ENCODE measurements at regions not wholly inside any gene's neighbourhood (a gene's known extent, or its start where the extent isn't known, plus 50 kb on each side); places are given as distances from the start of the nearest gene placed in this dataset.

GRCh38 chr3:106035619-106036018, 166.8 kb upstream of the CBLB start:
- TF ChIP-seq YY1 (IDR thresholded peaks at IDR 0.05) (no peak), GABPA (IDR thresholded peaks at IDR 0.05 in 1 of 2, conservative IDR thresholded peaks at IDR 0.05 in 1 of 2) (no peak), FOXA1 (IDR thresholded peaks at IDR 0.05) (no peak), ATF3 (IDR thresholded peaks at IDR 0.05) (no peak), MAX (IDR thresholded peaks at IDR 0.05) (no peak), HNF4G (IDR thresholded peaks at IDR 0.05) (no peak), CTCF (IDR thresholded peaks at IDR 0.05; ENCODE audit: low read depth, low read length, missing input control) (no peak), HNF4A (conservative IDR thresholded peaks at IDR 0.05) (no peak), SP1 (IDR thresholded peaks at IDR 0.05) (no peak)
- 78% methylated on average over 4 of the region's 4 CpGs for WGBS
- no peaks in the 10 kb centered on the region for H3K4me1 ChIP-seq (ENCODE audit: control insufficient read depth in 4 of 4, insufficient read depth in 4 of 4, low read length in 3 of 4)
- H3K36me3 ChIP-seq (ENCODE audit: control insufficient read depth in 4 of 4, insufficient read depth in 3 of 4, low read depth in 1 of 4, low read length in 3 of 4), result no peaks in the 10 kb centered on the region
- H3K4me3 ChIP-seq (ENCODE audit: low read depth in 1 of 3, low read length in 3 of 3), result no peak overlapping the region
- no peak overlapping the region for H3K27ac ChIP-seq (ENCODE audit: low read depth in 1 of 2, low read length in 2 of 2)
- DNase-seq (ENCODE audit: low spot score), result no peak
- H3K9me3 ChIP-seq (ENCODE audit: control insufficient read depth in 4 of 4, low read length in 3 of 4), result no peaks in the 10 kb centered on the region
- H3K27me3 ChIP-seq (ENCODE audit: control insufficient read depth in 4 of 4, insufficient read depth in 4 of 4, low read length in 3 of 4), result no peaks in the 10 kb centered on the region
- no peak overlapping the region for H3K9ac ChIP-seq (ENCODE audit: low read depth in 1 of 2, low read length in 2 of 2)

- TF ChIP-seq RAD21 (IDR thresholded peaks at IDR 0.05) (no peak), FOXA1 (IDR thresholded peaks at IDR 0.05) (no peak), GABPA (IDR thresholded peaks at IDR 0.05 in 1 of 2, conservative IDR thresholded peaks at IDR 0.05 in 1 of 2) (no peak), CTCF (IDR thresholded peaks at IDR 0.05; ENCODE audit: low read depth, low read length, missing input control) (no peak)
- Histone ChIP-seq H3K4me1 (ENCODE audit: control insufficient read depth in 4 of 4, insufficient read depth in 4 of 4, low read length in 3 of 4) (no peaks in the 10 kb centered on the region), H3K36me3 (ENCODE audit: control insufficient read depth in 4 of 4, insufficient read depth in 3 of 4, low read depth in 1 of 4, low read length in 3 of 4) (no peaks in the 10 kb centered on the region), H3K9me3 (ENCODE audit: control insufficient read depth in 4 of 4, low read length in 3 of 4) (no peaks in the 10 kb centered on the region), H3K27me3 (ENCODE audit: control insufficient read depth in 4 of 4, insufficient read depth in 4 of 4, low read length in 3 of 4) (no peaks in the 10 kb centered on the region), H3K27ac (ENCODE audit: low read depth in 1 of 2, low read length in 2 of 2) (no peak overlapping the region), H3K4me3 (ENCODE audit: low read depth in 1 of 3, low read length in 3 of 3) (no peak overlapping the region), H3K9ac (ENCODE audit: low read depth in 1 of 2, low read length in 2 of 2) (no peak overlapping the region)
- WGBS, result 70% methylated on average over 1 of the region's 1 CpG
- DNase-seq (ENCODE audit: low spot score), result no peak
These were observed 167.9 kb upstream of the CBLB start for GRCh38 chr3:106036696-106037095.

GRCh38 chr3:106047221-106047620, 178.4 kb upstream of the CBLB start:
- DNase-seq (ENCODE audit: low spot score), result no peak
- H3K36me3 ChIP-seq (ENCODE audit: control insufficient read depth in 4 of 4, insufficient read depth in 3 of 4, low read depth in 1 of 4, low read length in 3 of 4), result no peaks in the 10 kb centered on the region
- no peak overlapping the region for H3K27ac ChIP-seq (ENCODE audit: low read depth in 1 of 2, low read length in 2 of 2)
- H3K9me3 ChIP-seq (ENCODE audit: control insufficient read depth in 4 of 4, low read length in 3 of 4), result no peaks in the 10 kb centered on the region
- no peaks in the 10 kb centered on the region for H3K4me1 ChIP-seq (ENCODE audit: control insufficient read depth in 4 of 4, insufficient read depth in 4 of 4, low read length in 3 of 4)
- no peaks in the 10 kb centered on the region for H3K27me3 ChIP-seq (ENCODE audit: control insufficient read depth in 4 of 4, insufficient read depth in 4 of 4, low read length in 3 of 4)
- no peak overlapping the region for H3K4me3 ChIP-seq (ENCODE audit: low read depth in 1 of 3, low read length in 3 of 3)
- H3K9ac ChIP-seq (ENCODE audit: low read depth in 1 of 2, low read length in 2 of 2), result no peak overlapping the region
- 98% methylated on average over 2 of the region's 2 CpGs for WGBS
- no peak for TF ChIP-seq HNF4G (IDR thresholded peaks at IDR 0.05)
- TF ChIP-seq JUND (IDR thresholded peaks at IDR 0.05), result no peak
- TF ChIP-seq RXRA (IDR thresholded peaks at IDR 0.05), result no peak
- no peak for TF ChIP-seq ATF3 (IDR thresholded peaks at IDR 0.05)
- TF ChIP-seq REST (IDR thresholded peaks at IDR 0.05), result no peak
- TF ChIP-seq CTCF (IDR thresholded peaks at IDR 0.05; ENCODE audit: low read depth, low read length, missing input control), result no peak
- no peak for TF ChIP-seq EGR1 (IDR thresholded peaks at IDR 0.05; ENCODE audit: low read depth in 2 of 2)
- TF ChIP-seq HNF4A (conservative IDR thresholded peaks at IDR 0.05), result no peak
- TF ChIP-seq NR2F2 (IDR thresholded peaks at IDR 0.05), result no peak
- TF ChIP-seq FOXA1 (IDR thresholded peaks at IDR 0.05), result no peak

Measured in liver (tissue), 8 donors.